ENCODE measurements at regions not wholly inside any gene's neighbourhood (a gene's known extent, or its start where the extent isn't known, plus 50 kb on each side); places are given as distances from the start of the nearest gene placed in this dataset.

- TF ChIP-seq, protein P1, sequence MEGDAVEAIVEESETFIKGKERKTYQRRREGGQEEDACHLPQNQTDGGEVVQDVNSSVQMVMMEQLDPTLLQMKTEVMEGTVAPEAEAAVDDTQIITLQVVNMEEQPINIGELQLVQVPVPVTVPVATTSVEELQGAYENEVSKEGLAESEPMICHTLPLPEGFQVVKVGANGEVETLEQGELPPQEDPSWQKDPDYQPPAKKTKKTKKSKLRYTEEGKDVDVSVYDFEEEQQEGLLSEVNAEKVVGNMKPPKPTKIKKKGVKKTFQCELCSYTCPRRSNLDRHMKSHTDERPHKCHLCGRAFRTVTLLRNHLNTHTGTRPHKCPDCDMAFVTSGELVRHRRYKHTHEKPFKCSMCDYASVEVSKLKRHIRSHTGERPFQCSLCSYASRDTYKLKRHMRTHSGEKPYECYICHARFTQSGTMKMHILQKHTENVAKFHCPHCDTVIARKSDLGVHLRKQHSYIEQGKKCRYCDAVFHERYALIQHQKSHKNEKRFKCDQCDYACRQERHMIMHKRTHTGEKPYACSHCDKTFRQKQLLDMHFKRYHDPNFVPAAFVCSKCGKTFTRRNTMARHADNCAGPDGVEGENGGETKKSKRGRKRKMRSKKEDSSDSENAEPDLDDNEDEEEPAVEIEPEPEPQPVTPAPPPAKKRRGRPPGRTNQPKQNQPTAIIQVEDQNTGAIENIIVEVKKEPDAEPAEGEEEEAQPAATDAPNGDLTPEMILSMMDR (conservative IDR thresholded peaks at IDR 0.05; ENCODE audit: low read depth, low read length), result no peak
- TF ChIP-seq EZH2 (IDR thresholded peaks at IDR 0.05; ENCODE audit: low read length, unreplicated experiment), result no peak
These were observed 135.4 kb upstream of the NUDT4 start for GRCh38 chr12:93242154-93242972.

All from PC-3 (cell line).